ENCODE measurements at regions not wholly inside any gene's neighbourhood (a gene's known extent, or its start where the extent isn't known, plus 50 kb on each side); places are given as distances from the start of the nearest gene placed in this dataset.

- Histone ChIP-seq H3K9me3 (ENCODE audit: control insufficient read depth in 2 of 2, insufficient read depth in 1 of 2, low read depth in 1 of 2, low read length in 1 of 2) (no peaks in the 10 kb centered on the region), H3K4me3 (ENCODE audit: low read depth in 1 of 2, low read length in 2 of 2) (no peak overlapping the region), H3K36me3 (ENCODE audit: control insufficient read depth in 2 of 2, insufficient read depth in 2 of 2, low read length in 1 of 2) (no peaks in the 10 kb centered on the region), H3K27ac (ENCODE audit: low read depth in 2 of 2, low read length in 1 of 2) (no peak overlapping the region), H3K4me1 (ENCODE audit: control insufficient read depth in 2 of 2, insufficient read depth in 2 of 2, low read length in 1 of 2) (no peaks in the 10 kb centered on the region), H3K27me3 (ENCODE audit: control insufficient read depth in 1 of 2, insufficient read depth in 2 of 2, low read length in 2 of 2) (no peaks in the 10 kb centered on the region)
- WGBS, 2 donors = 62 to 81% methylated on average over 2 of the region's 2 CpGs
Observed at GRCh38 chrX:82816562-82816961, 691.5 kb upstream of the POU3F4 start.

GRCh38 chrX:82842286-82842685 is 665.8 kb upstream of the POU3F4 start:
- Histone ChIP-seq H3K9me3 (ENCODE audit: control insufficient read depth in 2 of 2, insufficient read depth in 1 of 2, low read depth in 1 of 2, low read length in 1 of 2) (no peaks in the 10 kb centered on the region), H3K27ac (ENCODE audit: low read depth in 2 of 2, low read length in 1 of 2) (no peak overlapping the region), H3K36me3 (ENCODE audit: control insufficient read depth in 2 of 2, insufficient read depth in 2 of 2, low read length in 1 of 2) (no peaks in the 10 kb centered on the region), H3K4me3 (ENCODE audit: low read depth in 1 of 2, low read length in 2 of 2) (no peak overlapping the region), H3K4me1 (ENCODE audit: control insufficient read depth in 2 of 2, insufficient read depth in 2 of 2, low read length in 1 of 2) (no peaks in the 10 kb centered on the region), H3K27me3 (ENCODE audit: control insufficient read depth in 1 of 2, insufficient read depth in 2 of 2, low read length in 2 of 2) (no peaks in the 10 kb centered on the region)
- WGBS, 2 donors = 18 to 42% methylated on average over 1 of the region's 1 CpG

GRCh38 chrX:82848111-82848510 is 660.0 kb upstream of the POU3F4 start:
- 75 to 89% methylated on average over 4 of the region's 4 CpGs for WGBS, 2 donors
- H3K36me3 ChIP-seq (ENCODE audit: control insufficient read depth in 2 of 2, insufficient read depth in 2 of 2, low read length in 1 of 2) = no peaks in the 10 kb centered on the region
- H3K4me1 ChIP-seq (ENCODE audit: control insufficient read depth in 2 of 2, insufficient read depth in 2 of 2, low read length in 1 of 2) = no peaks in the 10 kb centered on the region
- H3K9me3 ChIP-seq (ENCODE audit: control insufficient read depth in 2 of 2, insufficient read depth in 1 of 2, low read depth in 1 of 2, low read length in 1 of 2) = peaks cover 0 to 4% of the 10 kb centered on the region in 2 donors
- no peak overlapping the region for H3K4me3 ChIP-seq (ENCODE audit: low read depth in 1 of 2, low read length in 2 of 2)
- H3K27ac ChIP-seq (ENCODE audit: low read depth in 2 of 2, low read length in 1 of 2) = no peak overlapping the region
- H3K27me3 ChIP-seq (ENCODE audit: control insufficient read depth in 1 of 2, insufficient read depth in 2 of 2, low read length in 2 of 2) = no peaks in the 10 kb centered on the region
